COLO668 (cell line): ENCODE measurements at regions not wholly inside any gene's neighbourhood (a gene's known extent, or its start where the extent isn't known, plus 50 kb on each side); places are given as distances from the start of the nearest gene placed in this dataset.
"Not testable (repeated sequence)": the region's sequence is repeated elsewhere in the genome, so short reads cannot be mapped to it uniquely, and the experiment has no call there.

Source experiments
- DNase-seq: peaks from one replicate; lab custom pipeline; 2025; ENCODE audit not compliant: unreplicated experiment; lab: John Stamatoyannopoulos, UW

DNA sequence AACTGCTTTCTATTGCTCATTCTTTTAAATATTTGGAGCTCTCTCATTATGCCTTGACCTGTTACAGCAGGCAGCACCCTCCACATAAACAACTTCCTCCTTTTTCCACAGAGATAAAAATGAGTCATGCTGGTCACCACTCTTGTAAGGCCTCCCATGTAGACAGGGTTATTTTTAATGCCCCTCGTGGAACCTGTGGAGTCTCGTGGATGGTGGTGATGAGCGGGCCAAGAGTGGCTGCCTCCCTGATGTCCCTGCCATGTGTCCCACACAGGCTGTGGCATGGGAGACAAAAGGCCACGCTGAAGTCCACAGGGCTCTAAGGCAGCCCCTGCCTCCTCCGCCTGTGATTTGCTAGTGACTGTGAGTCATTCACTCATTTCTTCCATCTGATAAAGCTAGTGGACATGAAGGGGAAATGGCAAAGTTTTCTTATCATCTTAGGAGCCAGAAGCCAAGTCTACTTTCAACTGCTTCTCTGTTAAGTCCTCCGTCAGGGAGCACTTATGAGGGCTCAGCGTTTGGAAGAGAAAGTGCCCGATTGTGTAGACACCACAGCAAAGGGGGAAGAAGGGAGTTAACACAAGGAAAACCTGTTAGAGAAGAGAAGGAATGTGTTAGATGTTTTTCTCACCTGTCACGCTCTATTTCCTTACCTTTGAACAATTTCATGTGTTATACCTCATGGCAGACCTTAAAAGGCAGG lies 121.6 kb upstream of the FAT1 start:
- no peak for DNase-seq

DNA sequence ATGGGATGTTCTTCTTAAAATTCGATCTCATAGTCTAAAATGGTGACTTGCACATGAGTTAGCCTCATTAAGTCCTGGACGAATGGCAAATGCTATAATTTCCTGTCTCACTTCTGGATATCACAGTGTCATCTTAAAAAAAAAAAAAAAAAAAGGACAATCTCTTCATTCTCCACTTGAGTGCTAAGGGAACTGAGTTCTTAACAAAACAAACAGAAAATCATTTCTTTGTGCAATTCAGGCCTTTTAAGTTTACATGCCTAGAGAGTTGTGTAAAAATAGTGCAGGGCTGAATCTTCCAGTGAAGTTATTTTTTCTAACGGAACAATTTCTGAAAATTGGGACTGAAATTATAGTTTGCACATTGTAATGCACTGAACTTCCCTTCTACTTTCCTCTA lies 122.8 kb upstream of the FAT1 start:
- DNase-seq: no peak

DNA sequence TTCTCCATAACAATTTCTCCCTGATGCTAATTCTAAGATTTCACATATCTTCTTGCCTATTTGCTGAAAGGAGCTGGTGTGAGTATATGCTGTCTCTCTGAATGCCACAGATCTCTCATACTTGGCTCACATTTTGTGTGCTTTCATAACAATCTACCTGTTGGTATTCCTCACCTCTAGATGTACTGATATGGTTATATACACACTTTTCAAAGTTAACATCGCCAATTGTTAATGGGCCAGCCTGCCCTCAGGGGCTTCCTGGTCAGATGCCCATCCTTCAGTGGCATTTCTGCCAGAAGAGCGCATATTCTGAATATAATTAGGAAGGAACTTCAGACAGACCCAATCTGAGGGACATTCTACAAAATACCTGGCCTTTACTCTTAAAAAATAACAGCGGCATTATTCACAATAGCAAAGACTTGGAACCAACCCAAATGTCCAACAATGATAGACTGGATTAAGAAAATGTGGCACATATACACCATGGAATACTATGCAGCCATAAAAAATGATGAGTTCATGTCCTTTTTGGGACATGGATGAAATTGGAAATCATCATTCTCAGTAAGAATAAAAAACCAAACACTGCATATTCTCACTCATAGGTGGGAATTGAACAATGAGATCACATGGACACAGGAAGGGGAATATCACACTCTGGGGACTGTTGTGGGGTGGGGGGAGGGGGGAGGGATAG lies 123.9 kb upstream of the FAT1 start:
- not testable (repeated sequence) for DNase-seq

DNA sequence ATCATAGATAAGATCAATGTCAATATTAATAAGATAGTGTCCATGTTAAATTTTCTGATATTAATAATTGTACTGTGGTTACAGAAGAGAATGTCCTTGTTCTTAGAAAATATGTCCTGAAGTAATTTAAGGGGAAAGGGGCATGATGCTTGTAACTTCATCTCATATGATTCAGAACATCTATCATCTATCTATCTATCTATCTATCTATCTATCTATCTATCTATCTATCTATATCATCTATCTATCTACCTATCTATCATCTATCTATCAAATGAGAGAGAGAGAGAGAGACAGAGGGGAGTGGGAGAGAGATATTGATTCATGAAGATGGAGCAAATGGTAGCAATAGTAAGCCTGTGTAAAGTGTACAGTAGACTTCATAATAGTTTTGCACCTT lies 124.8 kb upstream of the FAT1 start:
- no peak for DNase-seq

DNA sequence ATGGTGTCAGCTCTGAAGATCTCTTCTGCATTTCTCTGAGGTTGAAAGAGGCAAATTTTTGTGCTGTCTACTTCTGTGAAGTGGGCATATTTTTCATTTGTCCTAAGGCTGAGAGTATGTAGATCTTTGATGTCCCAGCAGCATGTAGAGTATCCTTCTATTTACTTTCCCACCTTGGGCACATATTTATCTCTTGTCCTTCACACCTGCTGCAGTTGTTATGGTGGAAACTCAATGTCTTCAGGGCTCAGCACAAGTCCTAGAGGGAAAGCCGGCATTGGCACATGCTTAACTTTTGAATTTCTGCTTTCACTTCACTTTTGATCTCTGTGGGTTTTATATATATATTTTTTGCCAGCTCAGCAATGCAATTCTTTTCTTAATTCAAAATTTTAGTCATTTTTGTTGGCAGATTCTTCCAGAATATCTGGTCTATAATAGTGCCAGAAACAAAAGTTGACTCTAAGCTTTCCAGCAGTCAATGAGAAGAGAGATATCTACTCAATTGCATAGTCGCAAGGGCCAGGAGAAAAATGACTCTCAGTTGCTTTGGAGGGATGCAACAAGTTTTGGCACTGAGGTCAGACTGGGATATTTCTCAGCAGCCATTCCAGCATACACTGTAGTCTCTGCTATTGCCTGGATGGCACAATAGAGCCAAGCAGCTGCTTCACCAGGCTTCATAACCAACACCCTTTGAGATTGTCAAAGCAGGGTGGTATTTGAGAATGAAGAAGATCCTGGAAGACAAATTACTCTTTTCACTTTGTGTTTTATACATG lies 127.8 kb upstream of the FAT1 start:
- DNase-seq: no peak

DNA sequence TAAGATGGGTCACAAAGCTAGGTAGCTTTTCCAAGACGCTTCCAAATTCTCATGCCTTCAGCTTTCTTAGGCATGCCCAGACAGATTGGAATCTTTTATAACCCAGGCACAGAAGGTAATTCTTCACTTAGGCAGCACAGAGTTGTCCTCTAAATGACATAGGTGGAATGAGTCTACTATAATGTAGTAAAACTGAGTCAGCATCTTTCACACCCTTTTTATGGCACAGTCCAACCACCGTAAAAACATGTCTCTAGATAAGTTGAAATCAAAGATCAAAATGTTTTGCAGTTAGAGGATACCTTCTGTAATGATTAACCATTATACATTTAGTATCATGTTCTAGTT lies 128.4 kb upstream of the FAT1 start:
- no peak for DNase-seq

DNA sequence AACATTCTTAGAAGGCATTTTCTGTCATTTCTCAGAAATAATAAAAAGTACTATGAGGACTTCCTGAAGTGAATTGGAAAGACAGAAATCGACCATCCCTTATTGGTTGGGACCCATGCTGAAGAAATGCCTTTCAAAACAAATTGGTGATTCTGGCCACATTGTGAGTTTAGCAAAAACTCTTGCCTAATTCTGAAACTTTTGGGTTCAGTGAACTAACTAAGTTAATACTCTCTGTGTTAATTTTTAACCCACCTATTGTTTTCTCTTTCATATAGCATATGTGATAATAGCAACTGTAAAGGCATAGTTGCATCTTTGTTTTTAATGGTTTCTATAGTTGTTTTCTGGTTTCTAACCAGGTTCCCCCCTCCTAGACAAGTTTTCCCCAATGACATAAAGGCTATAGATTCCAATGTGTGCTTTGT lies 129.3 kb upstream of the FAT1 start:
- DNase-seq: no peak

DNA sequence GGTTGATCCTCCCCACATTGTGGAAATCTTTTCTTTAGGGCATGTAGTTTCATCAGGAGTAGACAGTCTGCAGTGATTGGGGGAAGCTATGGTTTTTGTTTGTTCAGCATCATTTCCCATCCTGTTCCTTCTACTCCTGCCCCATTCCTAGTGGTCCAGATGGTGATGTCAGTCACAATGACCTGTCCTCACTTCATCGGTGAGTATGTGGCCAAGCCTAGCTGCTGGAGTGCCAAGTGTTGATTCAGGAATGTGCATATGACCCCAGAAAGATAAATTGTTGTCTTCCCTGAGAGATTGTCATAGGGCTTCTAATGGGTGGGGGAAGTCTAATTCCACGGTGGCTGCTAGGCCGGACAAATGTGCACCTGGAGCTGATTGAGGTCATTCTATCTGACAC lies 130.6 kb upstream of the FAT1 start:
- no peak for DNase-seq

DNA sequence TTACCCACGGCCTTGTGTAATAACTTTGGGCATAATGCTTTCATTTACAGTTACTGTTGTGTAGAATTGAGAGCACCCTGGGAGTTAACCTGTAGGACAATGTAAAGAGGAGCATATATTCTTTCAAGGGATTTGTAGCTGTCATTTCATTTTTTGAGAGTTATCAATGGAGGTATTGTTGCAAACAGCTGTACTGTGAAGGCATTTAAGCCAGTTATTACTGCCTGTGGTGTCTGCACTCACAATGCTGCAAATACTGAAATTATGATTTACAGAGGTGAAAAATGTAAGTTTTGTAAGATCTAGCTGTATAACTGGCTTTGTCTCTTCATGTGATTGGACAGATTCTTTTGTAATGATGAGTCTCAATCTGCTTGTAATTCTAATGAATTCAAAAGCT lies 131.5 kb upstream of the FAT1 start:
- DNase-seq: no peak

DNA sequence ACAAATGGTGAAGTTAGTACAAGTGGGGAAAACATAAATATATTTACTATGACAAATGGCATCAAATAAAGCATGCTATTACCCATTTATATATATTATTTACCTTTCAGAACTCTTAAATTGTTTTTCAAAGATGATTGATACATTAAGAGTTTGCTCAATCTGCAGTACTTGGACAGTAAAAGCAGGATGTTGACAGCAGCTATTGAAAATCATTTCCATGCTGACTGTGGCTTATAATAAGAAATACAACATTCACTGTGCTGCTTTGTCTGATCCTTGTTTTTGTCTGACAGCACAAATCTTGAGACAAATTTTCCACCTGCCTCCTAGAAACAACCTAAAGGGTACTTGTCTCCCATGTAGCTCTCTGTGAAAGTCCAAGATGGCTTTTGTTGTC lies 134.1 kb upstream of the FAT1 start:
- no peak for DNase-seq

DNA sequence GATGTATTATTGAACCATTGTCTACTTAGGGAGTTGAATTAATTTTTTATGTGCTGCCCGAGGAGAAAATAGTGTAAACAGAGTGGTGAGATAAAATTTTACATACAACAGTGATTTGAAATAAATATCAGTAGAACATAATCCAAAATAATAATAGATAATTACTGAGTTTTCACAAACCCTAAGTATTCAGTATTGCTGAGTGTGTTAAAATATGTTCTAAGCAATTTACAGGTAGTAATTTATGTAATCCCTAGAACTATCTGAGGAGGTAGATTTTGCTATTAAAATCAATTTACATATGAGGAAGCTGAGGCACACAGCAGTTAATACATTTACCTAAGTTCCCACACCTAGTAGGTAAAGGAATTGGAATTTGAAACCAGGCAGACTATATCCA lies 134.7 kb upstream of the FAT1 start:
- DNase-seq: no peak

DNA sequence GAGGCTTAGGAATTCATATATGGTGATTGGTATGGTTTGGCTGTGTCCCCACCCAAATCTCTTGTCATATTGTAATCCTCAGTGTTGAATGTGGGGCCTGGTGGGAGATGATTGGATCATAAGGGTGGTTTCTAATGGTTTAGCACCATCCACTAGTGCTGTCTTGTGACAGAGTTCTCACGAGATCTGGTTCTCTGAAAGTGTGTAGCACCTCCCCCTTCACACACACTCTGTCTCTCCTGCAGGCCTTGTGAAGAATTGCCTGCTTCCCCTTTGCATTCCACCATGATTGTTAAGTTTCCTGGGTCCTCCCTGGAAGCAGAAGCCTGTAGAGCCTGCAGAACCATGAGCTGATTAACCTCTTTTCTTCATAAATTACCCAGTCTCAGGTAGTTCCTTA lies 135.8 kb upstream of the FAT1 start:
- DNase-seq: no peak

DNA sequence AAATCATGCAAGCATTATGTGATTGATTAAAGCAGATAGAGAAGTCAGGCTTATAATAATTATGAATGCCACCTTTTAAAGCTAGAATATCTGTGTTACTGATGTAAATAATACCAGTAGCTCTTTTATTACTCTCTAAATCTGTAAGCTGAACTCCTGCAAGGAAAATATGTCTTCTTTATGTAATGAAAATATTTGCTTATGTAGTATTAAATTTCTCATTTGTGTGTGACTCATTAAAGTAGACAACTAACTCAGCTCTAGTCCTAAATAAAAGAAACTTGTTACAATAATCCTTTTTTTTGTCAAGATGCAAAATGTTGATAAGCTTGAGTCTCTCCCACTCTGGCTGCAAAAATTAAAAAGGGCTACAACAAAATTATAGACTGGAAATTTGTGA lies 137.7 kb upstream of the FAT1 start:
- no peak for DNase-seq

DNA sequence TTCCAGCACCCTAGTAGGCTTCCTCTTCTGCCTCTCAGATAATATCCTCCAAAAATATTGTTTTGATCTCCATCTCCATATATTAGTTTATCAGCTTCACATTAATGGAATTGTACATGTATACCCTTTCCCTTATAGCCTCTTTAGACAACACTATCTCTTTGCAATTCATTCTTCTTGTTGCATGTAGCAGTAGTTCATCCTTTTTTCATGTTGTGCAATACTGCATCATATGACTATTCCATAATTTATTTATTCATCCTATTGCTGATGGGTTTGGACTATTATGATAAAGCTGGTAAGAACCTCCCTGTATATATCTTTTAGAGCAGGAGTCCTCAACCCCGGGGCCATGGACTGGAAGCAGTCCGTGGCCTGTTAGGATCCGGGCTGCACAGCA lies 148.2 kb upstream of the FAT1 start:
- DNase-seq: no peak

DNA sequence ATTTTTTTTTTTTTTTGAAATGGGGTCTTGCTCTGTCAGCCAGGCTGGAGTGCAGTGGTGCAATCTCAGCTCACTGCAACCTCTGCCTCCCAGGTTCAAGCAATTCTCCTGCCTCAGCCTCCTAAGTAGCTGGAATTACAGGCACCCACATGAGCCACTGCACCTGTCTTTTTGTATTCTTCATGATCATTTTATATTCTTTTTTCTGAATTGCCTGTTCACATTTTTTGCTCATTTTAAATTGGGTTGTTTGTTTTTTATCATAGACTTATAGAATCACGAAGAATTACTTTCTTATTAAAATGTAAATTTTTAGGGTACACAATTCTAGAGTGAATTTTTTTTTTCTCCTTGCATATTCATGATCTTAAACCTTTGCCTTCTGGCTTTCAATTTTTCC lies 149.4 kb upstream of the FAT1 start:
- DNase-seq: not testable (repeated sequence)

DNA sequence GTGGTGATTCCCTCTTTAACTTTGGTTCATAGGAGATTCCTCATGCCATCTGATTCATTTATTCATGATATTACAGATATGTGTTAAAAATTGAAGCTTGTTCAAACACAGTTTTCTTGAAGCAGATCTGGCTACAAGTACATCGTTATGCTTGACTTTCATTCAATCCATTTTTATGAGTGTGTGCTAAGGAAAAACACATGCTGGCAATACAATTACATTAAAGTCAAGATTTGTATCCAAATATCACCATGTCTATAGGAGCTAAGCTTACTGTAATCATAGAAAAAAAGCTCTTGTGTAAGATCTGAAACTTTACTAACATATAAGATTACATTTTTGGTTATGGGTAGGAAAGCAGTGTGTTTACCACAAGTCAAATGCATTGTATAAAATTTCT lies 151.8 kb upstream of the FAT1 start:
- DNase-seq: no peak

DNA sequence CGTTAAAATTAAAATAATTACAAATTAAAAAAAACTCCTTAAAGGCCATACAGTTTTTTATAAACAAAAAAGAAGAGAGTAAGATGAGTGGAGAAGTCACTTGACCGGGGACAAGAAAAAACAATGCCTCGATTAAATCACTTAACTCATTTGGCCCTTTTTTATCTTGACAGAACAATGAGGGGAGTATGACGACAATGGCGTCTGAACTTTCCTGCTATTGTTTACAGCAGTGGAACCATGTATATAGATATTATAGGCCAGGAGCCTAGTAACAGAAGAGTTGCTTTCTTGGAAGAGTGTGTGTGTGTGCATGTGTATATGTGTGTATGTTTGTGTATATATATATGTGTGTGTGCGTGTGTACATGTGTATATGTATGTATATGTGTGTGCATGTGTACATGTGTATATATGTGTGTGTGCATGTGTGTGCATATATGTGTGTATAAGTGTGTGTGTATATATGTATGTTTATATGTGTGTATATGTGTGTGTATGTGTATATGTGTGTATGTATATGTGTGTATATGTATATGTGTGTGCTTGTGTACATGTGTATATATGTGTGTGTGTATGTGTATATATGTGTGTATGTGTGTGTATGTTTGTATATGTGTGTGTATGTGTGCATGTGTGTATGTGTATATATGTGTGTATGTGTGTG lies 153.4 kb upstream of the FAT1 start:
- DNase-seq: no peak

DNA sequence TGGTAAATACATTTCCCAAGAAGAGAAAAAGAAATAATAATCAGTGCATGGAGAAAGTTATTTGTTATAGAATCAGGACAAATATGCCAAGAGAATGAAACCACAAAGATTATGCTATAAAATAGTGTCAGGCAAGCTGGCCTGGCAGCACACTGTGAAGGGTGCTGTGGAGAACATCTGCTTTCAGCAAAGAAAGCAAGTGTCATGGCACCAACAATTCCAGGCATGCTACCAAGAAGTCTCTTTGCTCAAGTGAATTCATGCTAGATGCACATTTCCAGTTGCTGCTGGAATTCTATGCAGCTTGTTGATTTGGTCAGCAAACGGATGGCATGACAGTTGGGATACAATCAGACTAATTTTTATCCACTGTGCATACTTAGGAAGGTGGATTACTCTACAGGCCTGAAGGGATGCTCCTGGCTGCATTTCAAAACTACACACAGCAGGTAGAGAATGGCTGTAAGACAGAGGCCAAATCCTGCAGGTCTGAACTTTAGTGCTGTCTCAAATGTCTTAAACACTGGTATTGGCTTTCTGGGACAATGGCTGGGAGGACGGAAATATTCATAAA lies 154.6 kb upstream of the FAT1 start:
- DNase-seq: no peak

DNA sequence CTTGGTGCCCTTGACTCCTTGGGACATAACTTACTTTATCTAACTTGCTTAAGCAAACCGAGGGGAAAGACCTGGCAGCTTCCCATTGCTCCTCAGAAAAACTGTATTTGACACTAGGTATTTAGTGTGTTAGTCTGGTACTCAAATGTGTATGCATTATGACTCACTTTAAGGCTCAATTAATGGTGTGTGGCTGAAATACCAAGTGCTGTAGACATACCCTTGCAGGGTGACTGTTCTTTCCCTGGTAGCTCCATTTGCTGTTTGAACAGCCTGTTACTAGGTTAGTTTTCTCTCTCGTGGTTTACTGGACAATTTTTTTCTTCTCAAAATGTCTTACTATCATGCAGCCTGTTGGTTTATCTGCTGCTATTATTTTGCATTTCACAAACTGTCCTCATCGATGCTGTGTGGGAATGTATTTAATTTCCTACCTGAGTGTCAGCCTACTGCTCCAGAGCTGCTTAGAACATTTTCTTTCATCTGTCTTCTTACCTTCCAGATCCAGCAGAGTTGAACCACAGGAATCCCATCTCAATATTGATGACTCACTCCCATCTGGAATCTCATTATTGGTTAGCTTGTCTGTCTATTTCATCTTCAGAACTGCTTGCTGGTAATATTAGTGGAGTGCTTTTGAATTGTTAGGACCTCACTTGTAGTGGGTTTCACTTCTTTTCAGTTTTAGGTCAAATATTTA lies 158.0 kb upstream of the FAT1 start:
- DNase-seq: no peak

DNA sequence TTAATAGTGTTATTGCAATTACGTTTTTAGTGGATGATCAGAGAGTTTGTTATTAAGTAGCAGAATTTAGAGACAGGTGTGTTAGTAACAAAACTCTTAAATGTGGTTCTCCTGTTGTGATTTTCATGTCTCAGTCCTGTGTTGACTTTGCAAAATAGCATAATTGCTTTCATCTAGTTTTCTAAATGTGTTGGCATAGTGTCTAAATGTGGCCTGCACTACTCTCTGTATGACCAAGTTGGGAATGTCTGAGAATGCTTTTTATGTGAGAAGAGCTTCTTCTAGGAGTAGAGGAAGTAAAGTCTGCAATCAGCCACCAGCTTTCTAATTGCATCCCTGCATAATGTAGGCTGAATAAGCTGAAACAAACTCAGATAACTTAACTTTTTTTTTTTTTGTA lies 158.6 kb upstream of the FAT1 start:
- DNase-seq: no peak

DNA sequence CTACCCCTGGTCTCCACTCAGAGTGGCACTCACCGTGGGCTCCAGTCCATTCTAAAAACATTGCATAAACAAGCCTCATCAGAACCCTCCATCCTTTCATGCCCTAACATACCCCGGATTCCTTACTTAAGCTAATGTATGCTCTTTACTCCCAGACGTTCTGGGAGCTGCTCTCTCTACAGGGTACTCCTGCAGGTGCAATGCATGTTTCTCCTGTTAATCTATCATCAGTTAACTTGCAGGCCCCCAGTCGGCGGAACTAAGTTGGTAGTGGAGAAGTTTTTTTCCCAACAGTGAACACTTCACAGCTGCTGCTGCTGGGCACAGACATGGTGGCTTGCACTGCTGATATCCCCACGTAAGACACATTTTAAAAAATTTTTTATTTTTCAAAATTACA lies 161.6 kb upstream of the FAT1 start:
- no peak for DNase-seq
